HS-5 (cell line): ENCODE measurements at regions not wholly inside any gene's neighbourhood (a gene's known extent, or its start where the extent isn't known, plus 50 kb on each side); places are given as distances from the start of the nearest gene placed in this dataset.

Source experiments
- DNase-seq: peaks from one replicate; pipeline ENCODE4 v3.0.0-alpha.2; 2012; ENCODE audit warnings: low read depth

DNA sequence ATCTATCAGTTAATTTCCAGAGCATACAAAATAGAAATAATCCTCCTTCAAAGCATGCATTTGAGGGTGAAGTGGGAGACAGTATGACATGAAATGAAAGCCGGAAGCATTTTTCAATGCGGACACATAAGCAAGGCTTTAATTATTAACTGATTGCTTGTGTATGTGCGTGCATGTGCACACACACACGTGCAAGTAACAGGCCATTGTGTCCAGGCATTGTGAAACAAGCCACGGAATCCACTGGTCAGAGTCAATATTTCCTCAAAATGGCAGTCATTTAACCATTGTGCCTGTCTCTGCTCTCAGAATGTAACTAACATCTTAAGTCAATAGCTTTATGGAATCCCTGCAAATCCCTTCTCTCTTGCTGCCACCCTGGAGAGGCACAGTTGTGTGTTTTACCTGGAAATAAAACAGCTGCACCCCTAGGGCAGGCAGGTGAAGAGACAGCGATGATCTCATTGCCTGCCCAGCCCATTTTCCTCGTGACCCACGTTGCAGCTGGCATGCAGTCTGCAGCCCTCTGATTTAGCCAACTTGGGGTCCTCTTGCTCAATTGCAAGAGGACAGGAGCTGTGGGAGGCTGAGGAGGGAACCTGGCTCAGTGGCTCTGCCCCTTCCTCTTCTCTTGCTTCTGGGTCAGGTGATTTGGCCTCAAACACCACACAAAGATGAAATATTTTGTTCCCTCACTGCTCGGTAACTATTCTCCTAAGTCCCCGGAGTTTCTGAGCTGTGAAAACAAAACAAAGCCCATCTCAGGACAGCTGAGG, 500.9 kb upstream of the ZMIZ1 start:
- DNase-seq = no peak

- DNase-seq = no peak
Measured at GRCh38 chr10:78568620-78569019, 500.1 kb upstream of the ZMIZ1 start.

DNA sequence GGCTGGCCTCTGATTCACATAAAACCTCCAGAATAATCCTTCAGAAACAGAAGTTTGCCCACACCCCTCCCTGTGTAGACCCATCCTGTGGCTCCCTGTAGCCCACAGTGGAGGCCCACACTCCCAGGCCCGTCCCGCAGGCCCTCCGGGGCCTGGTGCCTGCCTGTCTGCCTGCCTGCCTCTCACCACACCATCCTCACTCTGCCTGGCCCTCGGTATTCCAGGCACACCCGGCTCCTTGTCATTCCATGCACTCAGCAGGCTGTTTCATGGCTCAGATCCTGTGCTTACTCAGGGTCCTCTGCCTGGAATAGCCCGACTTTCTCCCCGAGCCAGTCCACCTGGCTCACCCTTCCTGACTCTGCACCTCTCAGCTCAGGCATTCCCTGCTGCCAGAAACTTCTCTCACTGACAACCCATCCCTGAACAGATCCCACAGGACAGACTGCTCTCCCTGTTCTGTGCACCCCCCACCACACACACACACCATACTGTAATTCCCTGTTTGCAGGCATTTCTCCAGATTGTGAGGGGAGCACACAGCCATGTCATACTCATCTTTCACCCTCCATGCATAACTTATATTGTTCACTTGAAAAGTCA, 498.0 kb upstream of the ZMIZ1 start:
- DNase-seq = no peak

DNA sequence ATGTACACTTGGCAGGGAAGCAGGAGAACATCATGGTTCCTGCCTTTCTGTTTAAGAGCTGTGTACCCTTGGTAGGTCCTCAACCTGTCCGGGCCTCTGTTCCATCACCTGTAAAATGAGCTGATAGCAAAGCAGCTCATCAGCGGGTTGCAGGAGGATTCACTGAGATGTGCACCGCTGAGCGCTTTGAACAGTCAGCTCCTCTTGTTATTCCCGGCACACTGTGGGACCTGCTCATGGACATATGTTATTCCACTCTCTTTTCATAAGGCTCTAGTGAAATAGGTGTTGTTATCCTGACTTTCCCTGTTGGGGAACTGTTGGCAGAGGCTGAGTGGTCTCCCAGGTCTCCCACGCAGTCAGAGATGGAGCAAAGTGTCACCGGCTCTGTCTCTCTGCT, 497.5 kb upstream of the ZMIZ1 start:
- DNase-seq = no peak

DNA sequence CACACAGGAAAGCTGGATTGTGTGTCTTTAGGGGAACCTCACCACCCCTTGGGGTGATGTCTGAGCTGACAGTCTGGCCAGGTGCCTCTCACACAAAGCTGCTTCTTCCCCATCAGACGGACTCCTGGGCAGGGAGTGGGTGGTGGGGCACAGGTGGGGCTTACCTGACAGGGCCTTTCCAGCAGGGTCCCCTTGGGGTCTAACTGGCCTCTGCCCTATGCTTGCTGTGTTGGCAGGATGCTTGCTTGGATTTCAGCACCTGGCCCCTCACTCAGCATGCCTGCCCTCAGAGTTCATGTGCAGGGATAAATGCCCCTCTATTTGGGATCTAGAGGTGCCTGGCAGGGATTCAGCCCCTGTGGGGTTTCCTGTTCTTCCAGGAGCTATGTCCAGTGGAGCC, 496.9 kb upstream of the ZMIZ1 start:
- no peak for DNase-seq

- no peak for DNase-seq
Measured at GRCh38 chr10:78572565-78572964, 496.2 kb upstream of the ZMIZ1 start.

- no peak for DNase-seq
Measured at GRCh38 chr10:78574547-78574946, 494.2 kb upstream of the ZMIZ1 start.

- no peak for DNase-seq
Measured at GRCh38 chr10:78575400-78575799, 493.4 kb upstream of the ZMIZ1 start.

DNA sequence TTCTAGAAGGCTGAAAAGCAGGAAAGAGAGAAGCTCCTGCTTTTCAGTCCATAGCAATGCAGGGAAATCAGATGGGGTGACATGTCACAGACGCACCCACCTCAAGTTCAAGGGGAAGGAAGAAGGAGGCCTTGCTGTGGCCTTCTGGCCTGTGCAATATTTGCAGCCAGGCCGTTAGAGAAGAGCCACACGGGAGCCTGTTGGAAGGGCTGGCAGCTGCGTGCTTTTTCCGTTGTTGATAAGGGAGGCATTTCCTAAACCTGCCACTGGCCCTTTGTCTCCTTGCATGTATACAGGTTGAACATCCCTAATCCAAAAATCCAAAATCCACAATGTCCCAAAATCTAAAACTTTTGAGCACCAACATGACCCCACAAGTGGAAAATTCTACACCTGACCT, 492.5 kb upstream of the ZMIZ1 start:
- no peak for DNase-seq

DNA sequence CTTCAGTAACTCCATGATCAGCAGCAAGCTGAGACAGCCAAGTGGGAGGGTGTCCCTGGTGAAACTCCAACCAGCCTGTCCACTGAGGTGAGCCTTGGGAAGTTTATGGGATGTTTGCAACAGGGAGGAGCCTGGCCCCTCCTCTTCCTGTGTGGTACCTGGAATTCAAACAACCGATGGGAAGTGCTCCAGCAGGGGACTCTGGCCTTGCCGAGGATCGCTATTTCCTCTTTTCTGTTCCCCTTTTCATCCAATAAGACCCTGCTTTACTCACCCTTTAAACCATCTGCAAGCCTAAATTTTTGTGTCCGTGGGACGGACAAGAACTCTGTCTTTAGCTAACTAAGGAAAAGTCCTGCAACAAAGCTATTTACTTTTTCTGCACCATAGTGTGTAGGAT, 491.1 kb upstream of the ZMIZ1 start:
- DNase-seq = no peak

GRCh38 chr10:78578929-78579328, 489.8 kb upstream of the ZMIZ1 start:
- no peak for DNase-seq

DNA sequence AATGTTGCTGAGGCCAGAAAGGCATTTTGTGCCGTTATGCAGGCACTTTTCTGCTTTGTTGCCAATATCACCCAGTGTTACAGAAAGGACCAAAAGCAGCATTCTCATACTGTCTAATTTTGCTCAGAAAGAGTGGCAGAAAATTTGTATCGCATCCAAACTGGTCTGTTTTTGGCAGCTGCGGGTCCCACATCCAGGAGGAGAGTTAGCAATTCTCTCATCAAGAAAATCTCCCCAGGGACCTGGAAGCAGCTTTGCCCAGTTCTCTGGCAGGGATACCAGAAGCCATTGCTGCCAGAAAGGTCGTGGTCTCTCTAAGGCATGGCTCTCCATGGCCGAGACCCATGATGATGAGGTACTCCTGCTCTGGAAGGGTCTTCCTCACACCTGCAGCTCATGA, 489.2 kb upstream of the ZMIZ1 start:
- no peak for DNase-seq

DNA sequence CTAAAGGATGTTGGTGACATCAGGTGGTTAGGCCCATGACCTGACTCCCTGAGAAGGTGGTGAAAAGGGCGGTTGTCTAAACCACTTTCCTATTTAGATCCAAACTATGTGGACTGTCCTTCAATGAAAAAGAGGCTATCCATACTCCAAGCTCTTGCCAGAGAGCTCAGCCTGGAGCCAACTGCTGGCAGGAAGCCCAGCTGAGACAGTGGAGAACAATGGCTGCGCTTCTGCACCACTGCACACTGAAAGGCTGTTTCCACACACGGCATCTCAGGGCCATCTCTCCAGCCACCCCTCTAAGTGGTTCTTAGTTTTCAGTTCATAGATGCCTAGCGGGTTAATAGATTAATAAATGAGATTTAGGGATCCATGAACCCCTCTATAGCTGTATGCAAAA, 488.8 kb upstream of the ZMIZ1 start:
- no peak for DNase-seq

DNA sequence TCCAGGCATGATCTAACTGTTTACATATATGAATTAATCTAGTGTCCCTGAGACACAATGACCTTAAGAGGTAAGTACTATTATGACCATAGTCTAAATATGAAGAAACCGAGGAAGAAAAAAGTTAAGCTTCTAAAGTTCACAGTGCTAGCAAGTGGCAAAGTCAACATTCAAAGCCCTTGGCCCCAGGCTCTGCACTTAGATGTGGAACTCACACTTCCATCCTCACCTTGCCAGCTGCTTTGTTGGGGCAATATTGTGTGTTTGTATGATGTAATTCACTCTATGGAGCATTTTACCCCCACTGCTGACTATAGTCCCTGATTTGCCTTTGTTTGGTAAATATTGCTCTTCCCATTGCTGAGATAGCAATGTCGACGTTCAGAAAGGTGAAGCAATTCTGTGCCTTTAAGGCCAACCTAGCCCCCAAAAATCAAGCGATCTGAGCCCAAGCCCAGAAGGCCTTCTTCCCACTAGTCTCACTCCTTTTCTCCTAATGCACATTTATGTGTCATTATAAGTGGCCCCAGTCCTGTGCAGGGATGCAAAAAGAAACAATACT, 487.6 kb upstream of the ZMIZ1 start:
- no peak for DNase-seq

DNA sequence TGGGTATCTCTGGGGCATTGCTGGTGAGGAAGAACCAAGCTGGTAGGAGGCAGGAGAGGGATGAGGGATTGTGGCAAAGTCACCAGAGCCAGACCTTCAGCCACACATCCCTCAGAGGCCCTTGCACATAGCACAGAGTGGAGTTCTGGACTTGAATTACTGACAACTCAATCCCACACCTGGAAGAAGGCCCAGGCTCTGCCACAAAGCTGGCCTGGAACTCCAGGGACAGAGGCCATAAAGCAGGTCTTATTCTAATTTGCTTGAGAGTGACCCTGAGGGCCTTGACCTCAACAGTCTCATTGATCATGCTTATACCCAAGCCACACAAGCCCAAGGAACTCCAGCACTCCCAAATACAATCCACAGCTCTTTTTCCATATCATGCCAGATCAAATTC, 486.2 kb upstream of the ZMIZ1 start:
- DNase-seq = no peak

- DNase-seq = no peak
Measured at GRCh38 chr10:78584266-78584665, 484.5 kb upstream of the ZMIZ1 start.

DNA sequence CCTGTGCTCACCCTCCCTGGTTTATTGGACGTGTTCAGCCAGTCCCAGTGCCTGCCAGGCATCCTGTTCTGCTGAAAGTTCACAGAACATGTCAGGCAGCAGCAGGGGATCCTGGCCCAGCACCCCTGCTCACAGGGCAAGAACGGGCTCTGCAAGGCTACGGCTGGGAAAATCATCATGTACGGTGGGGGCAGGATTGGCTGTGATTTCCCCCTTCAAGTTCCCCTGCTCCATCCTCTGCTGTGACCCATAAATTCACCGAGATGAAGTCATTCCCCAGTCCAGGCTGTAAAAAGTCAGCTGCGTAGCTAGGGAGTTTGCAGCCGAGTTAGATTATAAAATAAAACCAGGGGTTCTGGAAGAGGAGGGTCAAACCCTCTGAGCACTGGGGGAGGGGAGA, 484.1 kb upstream of the ZMIZ1 start:
- no peak for DNase-seq

DNA sequence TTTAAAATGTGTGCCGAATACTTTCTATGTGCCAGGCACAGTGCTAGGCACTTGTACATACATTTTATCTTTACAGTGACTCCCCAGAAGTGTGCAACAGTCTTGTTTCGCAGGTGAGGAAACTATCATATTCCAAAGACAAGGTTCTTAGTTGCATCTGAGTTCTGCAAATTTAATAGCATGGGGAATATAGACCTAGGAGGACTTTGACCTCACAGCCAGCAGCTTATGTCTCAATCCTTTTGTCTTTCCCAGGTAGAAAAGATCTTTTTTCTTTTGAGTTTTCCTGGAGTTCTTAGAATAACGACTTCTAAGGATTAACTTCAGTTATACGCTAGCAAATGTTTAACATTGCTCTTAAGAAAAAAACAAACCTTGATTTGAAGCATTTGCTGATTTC, 482.8 kb upstream of the ZMIZ1 start:
- DNase-seq = no peak

DNA sequence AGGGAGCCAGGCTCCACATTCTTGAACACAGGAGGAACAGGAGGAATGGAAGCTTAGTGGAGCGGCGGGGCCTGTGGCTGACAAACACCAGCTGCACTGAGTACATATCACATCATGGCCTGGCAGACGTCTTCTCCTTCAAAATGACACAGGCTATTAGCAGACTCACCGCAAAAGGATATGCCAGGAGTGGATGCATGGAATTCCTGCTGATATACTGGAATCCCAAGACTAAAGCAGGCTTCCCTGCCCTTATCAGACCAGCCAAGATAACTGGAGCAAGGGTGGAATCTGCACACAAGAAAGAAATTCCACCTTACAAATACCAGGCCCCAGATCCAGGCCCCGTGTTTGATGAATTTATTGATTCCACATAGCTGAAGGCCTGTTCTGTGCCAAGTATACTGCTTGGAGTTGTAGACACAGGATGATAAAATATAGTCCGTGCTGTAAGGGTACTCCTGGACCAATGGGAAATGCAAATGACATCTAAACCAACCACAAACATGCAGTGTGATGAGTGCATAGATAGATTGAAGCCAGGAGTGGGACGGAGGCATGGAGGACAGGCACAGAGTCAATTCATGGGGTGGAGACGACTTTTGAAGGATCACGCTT, 480.5 kb upstream of the ZMIZ1 start:
- DNase-seq = no peak

DNA sequence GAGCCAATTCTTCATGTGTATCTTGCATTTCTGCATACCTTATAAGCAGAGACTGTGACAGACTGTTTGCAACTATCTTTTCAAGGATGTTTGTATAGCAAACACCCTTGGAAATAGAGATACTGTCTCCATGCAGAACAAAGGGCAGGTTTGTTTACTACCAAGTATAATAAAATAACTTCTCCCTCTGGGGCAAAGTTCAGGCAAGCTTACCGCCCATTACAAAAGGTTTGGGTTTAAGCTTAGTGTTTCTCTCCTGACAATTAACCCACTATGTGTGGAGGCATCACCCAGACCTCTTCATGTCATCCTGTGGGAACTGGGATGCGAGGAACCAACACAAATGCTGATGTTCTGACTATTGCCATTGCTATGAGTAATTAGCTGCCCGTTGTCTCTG, 479.1 kb upstream of the ZMIZ1 start:
- DNase-seq = no peak

DNA sequence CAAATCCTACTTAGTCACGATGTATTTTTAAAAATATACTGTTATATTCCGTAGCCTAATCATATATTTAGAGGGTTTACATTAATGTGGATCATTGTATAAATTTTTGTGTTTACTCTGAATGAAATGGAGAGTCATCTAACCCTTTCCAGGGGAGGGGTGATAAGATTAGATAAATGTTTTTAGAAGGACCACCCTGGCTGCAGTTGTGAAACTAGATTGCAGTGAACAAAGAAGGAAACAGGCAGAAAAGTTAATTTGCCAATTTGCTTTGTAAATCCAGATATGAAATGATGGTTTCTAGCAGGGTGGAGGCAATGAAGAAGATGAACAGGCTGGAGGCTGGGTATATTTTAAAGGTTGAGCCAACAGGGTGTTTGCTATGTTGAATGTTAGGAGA, 477.7 kb upstream of the ZMIZ1 start:
- DNase-seq = no peak

- no peak for DNase-seq
Measured at GRCh38 chr10:78594559-78595268, 474.1 kb upstream of the ZMIZ1 start.

DNA sequence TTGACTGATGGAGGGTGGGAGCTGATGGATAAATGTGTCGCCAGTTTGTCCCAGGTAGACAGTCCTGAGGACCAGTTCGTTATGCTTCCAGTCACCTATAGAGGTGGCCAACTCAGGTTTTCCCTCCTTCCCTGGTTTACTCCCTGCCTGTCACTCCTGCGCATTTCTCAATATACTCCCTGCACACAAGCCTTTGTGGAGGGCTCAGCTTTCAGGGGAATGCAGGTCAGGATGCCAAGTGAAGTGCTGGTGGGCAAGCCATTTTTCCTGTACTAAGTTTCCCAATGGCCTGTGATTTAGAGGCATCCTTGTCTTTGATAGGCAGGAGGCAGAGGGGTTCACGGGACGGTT, 473.5 kb upstream of the ZMIZ1 start:
- DNase-seq = no peak
